ENCODE measurements at regions not wholly inside any gene's neighbourhood (a gene's known extent, or its start where the extent isn't known, plus 50 kb on each side); places are given as distances from the start of the nearest gene placed in this dataset.

DNA sequence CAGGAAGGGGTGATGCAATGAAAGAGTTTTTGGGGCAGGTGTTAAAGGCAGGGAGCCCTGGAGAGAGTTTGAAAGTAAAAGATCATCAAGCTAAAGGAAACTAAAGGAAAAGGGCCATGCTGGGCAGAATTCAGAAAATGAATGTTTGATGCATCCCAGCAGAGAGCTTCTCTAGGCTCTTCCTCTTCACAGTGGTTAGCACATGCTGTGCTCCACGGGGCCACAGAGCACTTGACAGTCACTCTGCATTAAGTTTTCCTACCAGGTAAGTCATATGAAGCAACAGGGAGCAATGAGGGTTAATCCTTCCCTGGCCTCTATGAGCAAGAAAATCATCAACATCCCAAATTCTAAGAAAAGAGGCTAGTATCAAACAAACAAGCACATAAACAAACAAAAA, 895.2 kb downstream of the TRIB2 start:
- no peaks in the 10 kb centered on the region for H3K36me3 ChIP-seq
- H3K27me3 ChIP-seq, result no peaks in the 10 kb centered on the region
- no peaks in the 10 kb centered on the region for H3K4me1 ChIP-seq
- WGBS, result 8% methylated on average over 1 of the region's 1 CpG
- no peak overlapping the region for H3K27ac ChIP-seq
- no peaks in the 10 kb centered on the region for H3K9me3 ChIP-seq
- no peak overlapping the region for H3K4me3 ChIP-seq
- DNase-seq (ENCODE audit: low spot score in 2 of 2), result no peak
- TF ChIP-seq CTCF (IDR thresholded peaks at IDR 0.05) (no peak), EP300 (IDR thresholded peaks at IDR 0.05) (no peak)

- H3K27ac ChIP-seq, result no peak overlapping the region
- H3K4me3 ChIP-seq, result no peak overlapping the region
- TF ChIP-seq POLR2AphosphoS5 (IDR thresholded peaks at IDR 0.05) (no peak), EP300 (IDR thresholded peaks at IDR 0.05) (no peak), POLR2A (IDR thresholded peaks at IDR 0.05) (no peak), CTCF (IDR thresholded peaks at IDR 0.05) (no peak)
- H3K4me1 ChIP-seq, result no peaks in the 10 kb centered on the region
- no peaks in the 10 kb centered on the region for H3K27me3 ChIP-seq
- H3K36me3 ChIP-seq, result no peaks in the 10 kb centered on the region
- WGBS, result 96% methylated on average over 15 of the region's 15 CpGs
- H3K9me3 ChIP-seq, result no peaks in the 10 kb centered on the region
- no peak for DNase-seq (ENCODE audit: low spot score in 2 of 2)
These were observed 899.3 kb downstream of the TRIB2 start for GRCh38 chr2:13616059-13616458.

DNA sequence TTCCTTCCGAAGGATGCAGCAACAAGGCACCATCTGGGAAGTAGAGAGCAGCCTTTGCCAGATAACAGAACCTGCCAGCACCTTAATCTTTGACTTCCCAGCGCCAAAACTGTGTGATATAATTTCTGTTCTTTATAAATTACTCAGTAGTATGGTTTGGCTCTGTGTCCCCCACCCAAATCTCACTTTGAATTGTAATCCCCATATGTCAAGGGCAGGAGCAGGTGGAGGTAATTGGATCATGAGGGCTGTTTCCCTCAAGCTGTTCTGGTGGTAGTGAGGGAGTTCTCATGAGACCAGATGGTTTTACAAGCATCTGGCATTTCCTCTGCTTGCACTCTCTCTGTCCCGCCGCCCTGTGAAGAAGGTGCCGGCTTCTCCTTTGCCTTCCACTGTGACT, 899.9 kb downstream of the TRIB2 start:
- TF ChIP-seq CTCF (IDR thresholded peaks at IDR 0.05) (no peak), POLR2AphosphoS5 (IDR thresholded peaks at IDR 0.05) (no peak)
- H3K36me3 ChIP-seq, result no peaks in the 10 kb centered on the region
- no peaks in the 10 kb centered on the region for H3K9me3 ChIP-seq
- no peaks in the 10 kb centered on the region for H3K4me1 ChIP-seq
- no peak overlapping the region for H3K4me3 ChIP-seq
- 69% methylated on average over 5 of the region's 5 CpGs for WGBS
- no peak for DNase-seq (ENCODE audit: low spot score in 2 of 2)
- H3K27ac ChIP-seq, result no peak overlapping the region
- no peaks in the 10 kb centered on the region for H3K27me3 ChIP-seq

DNA sequence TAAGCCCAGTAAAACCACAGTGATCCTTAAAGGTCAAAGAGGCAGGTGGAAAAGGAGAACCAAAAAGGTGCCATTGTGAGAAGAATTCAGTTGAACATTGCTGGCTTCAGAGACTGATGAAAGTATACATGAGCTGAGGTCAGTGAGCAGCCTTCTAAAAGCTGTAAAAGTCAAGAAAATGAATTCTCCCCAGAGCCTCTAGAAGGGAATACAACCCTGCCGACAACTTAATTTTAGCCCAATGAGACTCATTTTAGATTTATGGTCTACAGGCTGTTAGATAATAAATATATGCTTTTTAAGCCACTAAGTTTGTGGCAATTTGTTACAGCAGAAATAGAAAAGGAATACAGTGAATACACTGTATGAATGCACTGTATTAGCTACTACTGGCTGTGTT, 911.4 kb downstream of the TRIB2 start:
- H3K4me1 ChIP-seq, result no peaks in the 10 kb centered on the region
- 56% methylated on average over 1 of the region's 1 CpG for WGBS
- H3K36me3 ChIP-seq, result no peaks in the 10 kb centered on the region
- no peak for TF ChIP-seq POLR2A (IDR thresholded peaks at IDR 0.05)
- no peak for TF ChIP-seq POLR2AphosphoS5 (IDR thresholded peaks at IDR 0.05)
- DNase-seq (ENCODE audit: low spot score in 2 of 2), result no peak
- no peaks in the 10 kb centered on the region for H3K27me3 ChIP-seq
- H3K4me3 ChIP-seq, result no peak overlapping the region
- H3K9me3 ChIP-seq, result no peaks in the 10 kb centered on the region
- no peak overlapping the region for H3K27ac ChIP-seq

GRCh38 chr2:13638181-13638580, 921.4 kb downstream of the TRIB2 start:
- no peaks in the 10 kb centered on the region for H3K4me1 ChIP-seq
- H3K36me3 ChIP-seq, result no peaks in the 10 kb centered on the region
- DNase-seq (ENCODE audit: low spot score in 2 of 2), result no peak
- no peak for TF ChIP-seq POLR2A (IDR thresholded peaks at IDR 0.05)
- TF ChIP-seq CTCF (IDR thresholded peaks at IDR 0.05), result no peak
- no peak for TF ChIP-seq EP300 (IDR thresholded peaks at IDR 0.05)
- TF ChIP-seq POLR2AphosphoS5 (IDR thresholded peaks at IDR 0.05), result no peak
- no peaks in the 10 kb centered on the region for H3K27me3 ChIP-seq
- no peak overlapping the region for H3K4me3 ChIP-seq
- no peak overlapping the region for H3K27ac ChIP-seq
- WGBS, result 36% methylated on average over 2 of the region's 2 CpGs
- H3K9me3 ChIP-seq, result no peaks in the 10 kb centered on the region

- WGBS, result 68% methylated on average over 1 of the region's 1 CpG
- Histone ChIP-seq H3K9me3 (no peaks in the 10 kb centered on the region), H3K27me3 (no peaks in the 10 kb centered on the region), H3K27ac (no peak overlapping the region), H3K4me3 (no peak overlapping the region), H3K36me3 (no peaks in the 10 kb centered on the region), H3K4me1 (no peaks in the 10 kb centered on the region)
- DNase-seq (ENCODE audit: low spot score in 2 of 2), result no peak
- no peak for TF ChIP-seq POLR2AphosphoS5 (IDR thresholded peaks at IDR 0.05)
- no peak for TF ChIP-seq POLR2A (IDR thresholded peaks at IDR 0.05)
- TF ChIP-seq CTCF (IDR thresholded peaks at IDR 0.05), result no peak
- TF ChIP-seq EP300 (IDR thresholded peaks at IDR 0.05), result no peak
These were observed 933.2 kb downstream of the TRIB2 start for GRCh38 chr2:13649918-13650317.

All from suprapubic skin (tissue), 4 donors.